ENCODE measurements at regions not wholly inside any gene's neighbourhood (a gene's known extent, or its start where the extent isn't known, plus 50 kb on each side); places are given as distances from the start of the nearest gene placed in this dataset.

GRCh38 chr4:126682250-126682649, 950.5 kb upstream of the INTU start:
- Histone ChIP-seq H2AFZ (ENCODE audit: low read depth, low read length) (no peak overlapping the region), H3K27me3 (ENCODE audit: insufficient read depth, low read length, poor library complexity) (no peaks in the 10 kb centered on the region), H3K27ac (ENCODE audit: low read length) (no peak overlapping the region), H3K9ac (ENCODE audit: low read depth, low read length) (no peak overlapping the region), H3K4me3 (ENCODE audit: low read depth in 1 of 2, low read length in 2 of 2) (no peak overlapping the region), H3K79me2 (ENCODE audit: insufficient read depth, low read length) (no peaks in the 10 kb centered on the region), H3K4me2 (ENCODE audit: insufficient read depth, low read length) (no peak overlapping the region), H3K4me1 (ENCODE audit: insufficient read depth, low read length) (no peaks in the 10 kb centered on the region), H3K36me3 (ENCODE audit: insufficient read depth, low read length) (no peaks in the 10 kb centered on the region), H3K9me3 (ENCODE audit: insufficient read depth, low read length, severe bottlenecking) (no peaks in the 10 kb centered on the region), H4K20me1 (ENCODE audit: insufficient read depth, low read length) (no peaks in the 10 kb centered on the region)
- no peak for DNase-seq
- no peak for ATAC-seq (ENCODE audit: insufficient read depth, low read depth)
- TF ChIP-seq EZH2 (IDR thresholded peaks at IDR 0.05; ENCODE audit: borderline replicate concordance, low read depth, low read length, severe bottlenecking) (no peak), CTCF (IDR thresholded peaks at IDR 0.05; ENCODE audit: borderline replicate concordance, extremely low read depth, low read length, poor library complexity, severe bottlenecking) (no peak)

GRCh38 chr4:126686491-126686890, 946.3 kb upstream of the INTU start:
- no peaks in the 10 kb centered on the region for H3K79me2 ChIP-seq (ENCODE audit: insufficient read depth, low read length)
- DNase-seq (no peak), ATAC-seq (ENCODE audit: insufficient read depth, low read depth) (no peak)
- H2AFZ ChIP-seq (ENCODE audit: low read depth, low read length) = no peak overlapping the region
- no peaks in the 10 kb centered on the region for H4K20me1 ChIP-seq (ENCODE audit: insufficient read depth, low read length)
- H3K4me3 ChIP-seq (ENCODE audit: low read depth in 1 of 2, low read length in 2 of 2) = no peak overlapping the region
- H3K27ac ChIP-seq (ENCODE audit: low read length) = no peak overlapping the region
- no peaks in the 10 kb centered on the region for H3K27me3 ChIP-seq (ENCODE audit: insufficient read depth, low read length, poor library complexity)
- H3K4me2 ChIP-seq (ENCODE audit: insufficient read depth, low read length) = no peak overlapping the region
- no peaks in the 10 kb centered on the region for H3K9me3 ChIP-seq (ENCODE audit: insufficient read depth, low read length, severe bottlenecking)
- H3K9ac ChIP-seq (ENCODE audit: low read depth, low read length) = no peak overlapping the region
- no peak for TF ChIP-seq EZH2 (IDR thresholded peaks at IDR 0.05; ENCODE audit: borderline replicate concordance, low read depth, low read length, severe bottlenecking)
- no peak for TF ChIP-seq CTCF (IDR thresholded peaks at IDR 0.05; ENCODE audit: borderline replicate concordance, extremely low read depth, low read length, poor library complexity, severe bottlenecking)
- no peaks in the 10 kb centered on the region for H3K4me1 ChIP-seq (ENCODE audit: insufficient read depth, low read length)
- H3K36me3 ChIP-seq (ENCODE audit: insufficient read depth, low read length) = no peaks in the 10 kb centered on the region

- no peaks in the 10 kb centered on the region for H3K36me3 ChIP-seq (ENCODE audit: insufficient read depth, low read length)
- no peak for ATAC-seq (ENCODE audit: insufficient read depth, low read depth)
- H3K4me2 ChIP-seq (ENCODE audit: insufficient read depth, low read length) = no peak overlapping the region
- no peak overlapping the region for H3K9ac ChIP-seq (ENCODE audit: low read depth, low read length)
- no peak for TF ChIP-seq EZH2 (IDR thresholded peaks at IDR 0.05; ENCODE audit: borderline replicate concordance, low read depth, low read length, severe bottlenecking)
- no peak for TF ChIP-seq CTCF (IDR thresholded peaks at IDR 0.05; ENCODE audit: borderline replicate concordance, extremely low read depth, low read length, poor library complexity, severe bottlenecking)
- H3K27me3 ChIP-seq (ENCODE audit: insufficient read depth, low read length, poor library complexity) = no peaks in the 10 kb centered on the region
- H2AFZ ChIP-seq (ENCODE audit: low read depth, low read length) = no peak overlapping the region
- H4K20me1 ChIP-seq (ENCODE audit: insufficient read depth, low read length) = no peaks in the 10 kb centered on the region
- no peak for DNase-seq
- H3K27ac ChIP-seq (ENCODE audit: low read length) = no peak overlapping the region
- H3K9me3 ChIP-seq (ENCODE audit: insufficient read depth, low read length, severe bottlenecking) = no peaks in the 10 kb centered on the region
- H3K4me1 ChIP-seq (ENCODE audit: insufficient read depth, low read length) = no peaks in the 10 kb centered on the region
- no peaks in the 10 kb centered on the region for H3K79me2 ChIP-seq (ENCODE audit: insufficient read depth, low read length)
- H3K4me3 ChIP-seq (ENCODE audit: low read depth in 1 of 2, low read length in 2 of 2) = no peak overlapping the region
Measured at GRCh38 chr4:126687655-126688358, 945.0 kb upstream of the INTU start.
